GM23338 (cell line): ENCODE measurements at regions not wholly inside any gene's neighbourhood (a gene's known extent, or its start where the extent isn't known, plus 50 kb on each side); places are given as distances from the start of the nearest gene placed in this dataset.

Experiments
- ATAC-seq: fragments of 200-7000 bp; cut with Tn5 transposase; 3 replicates; pipeline ENCODE4 v1.9.1; 2020
- DNase-seq: peaks from one replicate; pipeline ENCODE4 v3.0.0-alpha.2; 2015; ENCODE audit warnings: low spot score
- H2AFZ ChIP-seq: fragments of 200-600 bp; sonication (generic); 2 replicates; pipeline ENCODE4 v1.8.0; 2016; ENCODE audit warnings: antibody characterized with exemption, mild to moderate bottlenecking, moderate library complexity
- H3F3A ChIP-seq: fragments of 200-600 bp; sonication (generic); replicated peaks from 2 replicates; pipeline ENCODE4 v1.8.0; 2017; ENCODE audit warnings: antibody characterized with exemption, mixed run types, low read depth
- H3K27ac ChIP-seq: fragments of 200-600 bp; sonication (generic); 2 replicates; pipeline ENCODE4 v1.6.1; 2016; ENCODE audit warnings: low read depth
- H3K27me3 ChIP-seq: fragments of 200-600 bp; sonication (generic); 2 replicates; pipeline ENCODE4 v1.8.0; 2016; ENCODE audit warnings: mild to moderate bottlenecking, mixed run types, moderate library complexity; ENCODE audit not compliant: insufficient read depth
- H3K36me3 ChIP-seq: fragments of 200-600 bp; sonication (generic); 2 replicates; pipeline ENCODE4 v1.8.0; 2016; ENCODE audit warnings: mild to moderate bottlenecking; ENCODE audit not compliant: insufficient read depth
- H3K4me1 ChIP-seq: fragments of 200-600 bp; sonication (generic); 2 replicates; pipeline ENCODE4 v1.8.0; 2016; ENCODE audit warnings: mild to moderate bottlenecking, moderate library complexity; ENCODE audit not compliant: insufficient read depth
- H3K4me2 ChIP-seq: fragments of 200-600 bp; sonication (generic); 2 replicates; pipeline ENCODE4 v1.7.1; 2017; ENCODE audit warnings: mixed run types
- H3K4me3 ChIP-seq: fragments of 200-600 bp; sonication (generic); 2 replicates; pipeline ENCODE4 v1.6.1; 2016; ENCODE audit warnings: mixed run types
- H3K79me2 ChIP-seq: fragments of 200-600 bp; sonication (generic); replicated peaks from 2 replicates; pipeline ENCODE4 v1.8.0; 2017; ENCODE audit warnings: mild to moderate bottlenecking; ENCODE audit not compliant: insufficient read depth
- H3K9me2 ChIP-seq: fragments of 200-600 bp; sonication (generic); 2 replicates; pipeline ENCODE4 v1.8.0; 2017; ENCODE audit not compliant: insufficient read depth
- H4K20me1 ChIP-seq: fragments of 200-600 bp; sonication (generic); replicated peaks from 2 replicates; pipeline ENCODE4 v1.8.0; 2017; ENCODE audit warnings: mild to moderate bottlenecking; ENCODE audit not compliant: insufficient read depth
- H3K27ac Mint-ChIP-seq: 2 replicates; pipeline ENCODE4 v1.8.0; 2020; ENCODE audit warnings: inconsistent platforms, mild to moderate bottlenecking, moderate library complexity, mixed read lengths
- H3K27me3 Mint-ChIP-seq: 3 replicates; pipeline ENCODE4 v1.8.0; 2022; ENCODE audit warnings: low read depth, mild to moderate bottlenecking, moderate library complexity, mixed read lengths, inconsistent platforms; ENCODE audit not compliant: insufficient read depth, poor library complexity
- H3K36me3 Mint-ChIP-seq: 3 replicates; pipeline ENCODE4 v1.8.0; 2021; ENCODE audit warnings: low read depth, mild to moderate bottlenecking, inconsistent platforms, moderate library complexity, mixed read lengths
- H3K4me1 Mint-ChIP-seq: 3 replicates; pipeline ENCODE4 v1.8.0; 2020; ENCODE audit warnings: mild to moderate bottlenecking, inconsistent platforms, mixed read lengths
- H3K4me3 Mint-ChIP-seq: 3 replicates; pipeline ENCODE4 v1.8.0; 2021; ENCODE audit warnings: moderate library complexity, mild to moderate bottlenecking, inconsistent platforms, mixed read lengths
- H3K9me3 Mint-ChIP-seq: 3 replicates; pipeline ENCODE4 v1.8.0; 2020; ENCODE audit warnings: moderate library complexity, mild to moderate bottlenecking, inconsistent platforms, mixed read lengths
- CREB1 ChIP-seq: fragments of 250-450 bp; sonication (Bioruptor Pico); IDR thresholded peaks from 2 replicates; pipeline ENCODE4 v1.5.0; 2020; ENCODE audit warnings: low read depth, mild to moderate bottlenecking, moderate library complexity
- EZH2phosphoT487 ChIP-seq: fragments of 200-600 bp; sonication (generic); IDR thresholded peaks from one replicate; pipeline ENCODE4 v1.8.1; 2018; ENCODE audit warnings: antibody characterized with exemption; ENCODE audit not compliant: unreplicated experiment
- POLR2AphosphoS5 ChIP-seq: IDR thresholded peaks from 2 replicates; pipeline ENCODE4 v1.6.1; 2016; ENCODE audit warnings: antibody characterized with exemption, low read depth
- ZNF114 ChIP-seq: fragments of 250-450 bp; sonication (Bioruptor Pico); IDR thresholded peaks from 2 replicates; pipeline ENCODE4 v1.5.0; 2020; ENCODE audit warnings: mild to moderate bottlenecking, moderate library complexity
- ZNF331 ChIP-seq: fragments of 250-450 bp; sonication (Bioruptor Pico); IDR thresholded peaks from 2 replicates; pipeline ENCODE4 v1.5.0; 2020; ENCODE audit warnings: low read depth, mild to moderate bottlenecking, moderate library complexity
- TF ChIP-seq, protein P1 (sequence below), 2 experiments: fragments of 200-600 bp in 1 of 2; sonication (generic) in 1 of 2; conservative IDR thresholded peaks; 2 replicates each; pipeline versions ENCODE4 v1.5.1 to v1.6.1; 2016 to 2017; ENCODE audit warnings: antibody characterized with exemption in 2 of 2, low read depth in 2 of 2, mild to moderate bottlenecking in 2 of 2, moderate library complexity in 1 of 2
- TF ChIP-seq, protein P2 (sequence below): fragments of 250-450 bp; sonication (Bioruptor Pico); IDR thresholded peaks from 2 replicates; pipeline ENCODE4 v1.5.0; 2020; ENCODE audit warnings: mild to moderate bottlenecking, moderate library complexity

GRCh38 chr2:223225266-223225665 is 173.3 kb downstream of the KCNE4 start:
- Histone ChIP-seq H2AFZ (no peak overlapping the region), H3K4me1 (no peaks in the 10 kb centered on the region), H3K4me2 (no peak overlapping the region), H3K79me2 (no peaks in the 10 kb centered on the region), H3K27ac (no peak overlapping the region), H4K20me1 (no peaks in the 10 kb centered on the region), H3K36me3 (no peaks in the 10 kb centered on the region), H3K4me3 (no peak overlapping the region), H3K9me2 (0 out of 2 replicates have a peak, but pooled peaks cover 11% of the 10 kb centered on the region), H3K27me3 (no peaks in the 10 kb centered on the region), H3F3A (no peaks in the 10 kb centered on the region)
- DNase-seq (no peak), ATAC-seq (no peak)
- TF ChIP-seq ZNF114 (CRISPR knock-in tag) (no peak), EZH2phosphoT487 (no peak), ZNF331 (CRISPR knock-in tag) (no peak), CREB1 (CRISPR knock-in tag) (no peak), POLR2AphosphoS5 (no peak)
- TF ChIP-seq, protein P1, sequence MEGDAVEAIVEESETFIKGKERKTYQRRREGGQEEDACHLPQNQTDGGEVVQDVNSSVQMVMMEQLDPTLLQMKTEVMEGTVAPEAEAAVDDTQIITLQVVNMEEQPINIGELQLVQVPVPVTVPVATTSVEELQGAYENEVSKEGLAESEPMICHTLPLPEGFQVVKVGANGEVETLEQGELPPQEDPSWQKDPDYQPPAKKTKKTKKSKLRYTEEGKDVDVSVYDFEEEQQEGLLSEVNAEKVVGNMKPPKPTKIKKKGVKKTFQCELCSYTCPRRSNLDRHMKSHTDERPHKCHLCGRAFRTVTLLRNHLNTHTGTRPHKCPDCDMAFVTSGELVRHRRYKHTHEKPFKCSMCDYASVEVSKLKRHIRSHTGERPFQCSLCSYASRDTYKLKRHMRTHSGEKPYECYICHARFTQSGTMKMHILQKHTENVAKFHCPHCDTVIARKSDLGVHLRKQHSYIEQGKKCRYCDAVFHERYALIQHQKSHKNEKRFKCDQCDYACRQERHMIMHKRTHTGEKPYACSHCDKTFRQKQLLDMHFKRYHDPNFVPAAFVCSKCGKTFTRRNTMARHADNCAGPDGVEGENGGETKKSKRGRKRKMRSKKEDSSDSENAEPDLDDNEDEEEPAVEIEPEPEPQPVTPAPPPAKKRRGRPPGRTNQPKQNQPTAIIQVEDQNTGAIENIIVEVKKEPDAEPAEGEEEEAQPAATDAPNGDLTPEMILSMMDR (conservative IDR thresholded peaks at IDR 0.05; ENCODE audit: low read depth in 2 of 2): no peak
- TF ChIP-seq, protein P2, sequence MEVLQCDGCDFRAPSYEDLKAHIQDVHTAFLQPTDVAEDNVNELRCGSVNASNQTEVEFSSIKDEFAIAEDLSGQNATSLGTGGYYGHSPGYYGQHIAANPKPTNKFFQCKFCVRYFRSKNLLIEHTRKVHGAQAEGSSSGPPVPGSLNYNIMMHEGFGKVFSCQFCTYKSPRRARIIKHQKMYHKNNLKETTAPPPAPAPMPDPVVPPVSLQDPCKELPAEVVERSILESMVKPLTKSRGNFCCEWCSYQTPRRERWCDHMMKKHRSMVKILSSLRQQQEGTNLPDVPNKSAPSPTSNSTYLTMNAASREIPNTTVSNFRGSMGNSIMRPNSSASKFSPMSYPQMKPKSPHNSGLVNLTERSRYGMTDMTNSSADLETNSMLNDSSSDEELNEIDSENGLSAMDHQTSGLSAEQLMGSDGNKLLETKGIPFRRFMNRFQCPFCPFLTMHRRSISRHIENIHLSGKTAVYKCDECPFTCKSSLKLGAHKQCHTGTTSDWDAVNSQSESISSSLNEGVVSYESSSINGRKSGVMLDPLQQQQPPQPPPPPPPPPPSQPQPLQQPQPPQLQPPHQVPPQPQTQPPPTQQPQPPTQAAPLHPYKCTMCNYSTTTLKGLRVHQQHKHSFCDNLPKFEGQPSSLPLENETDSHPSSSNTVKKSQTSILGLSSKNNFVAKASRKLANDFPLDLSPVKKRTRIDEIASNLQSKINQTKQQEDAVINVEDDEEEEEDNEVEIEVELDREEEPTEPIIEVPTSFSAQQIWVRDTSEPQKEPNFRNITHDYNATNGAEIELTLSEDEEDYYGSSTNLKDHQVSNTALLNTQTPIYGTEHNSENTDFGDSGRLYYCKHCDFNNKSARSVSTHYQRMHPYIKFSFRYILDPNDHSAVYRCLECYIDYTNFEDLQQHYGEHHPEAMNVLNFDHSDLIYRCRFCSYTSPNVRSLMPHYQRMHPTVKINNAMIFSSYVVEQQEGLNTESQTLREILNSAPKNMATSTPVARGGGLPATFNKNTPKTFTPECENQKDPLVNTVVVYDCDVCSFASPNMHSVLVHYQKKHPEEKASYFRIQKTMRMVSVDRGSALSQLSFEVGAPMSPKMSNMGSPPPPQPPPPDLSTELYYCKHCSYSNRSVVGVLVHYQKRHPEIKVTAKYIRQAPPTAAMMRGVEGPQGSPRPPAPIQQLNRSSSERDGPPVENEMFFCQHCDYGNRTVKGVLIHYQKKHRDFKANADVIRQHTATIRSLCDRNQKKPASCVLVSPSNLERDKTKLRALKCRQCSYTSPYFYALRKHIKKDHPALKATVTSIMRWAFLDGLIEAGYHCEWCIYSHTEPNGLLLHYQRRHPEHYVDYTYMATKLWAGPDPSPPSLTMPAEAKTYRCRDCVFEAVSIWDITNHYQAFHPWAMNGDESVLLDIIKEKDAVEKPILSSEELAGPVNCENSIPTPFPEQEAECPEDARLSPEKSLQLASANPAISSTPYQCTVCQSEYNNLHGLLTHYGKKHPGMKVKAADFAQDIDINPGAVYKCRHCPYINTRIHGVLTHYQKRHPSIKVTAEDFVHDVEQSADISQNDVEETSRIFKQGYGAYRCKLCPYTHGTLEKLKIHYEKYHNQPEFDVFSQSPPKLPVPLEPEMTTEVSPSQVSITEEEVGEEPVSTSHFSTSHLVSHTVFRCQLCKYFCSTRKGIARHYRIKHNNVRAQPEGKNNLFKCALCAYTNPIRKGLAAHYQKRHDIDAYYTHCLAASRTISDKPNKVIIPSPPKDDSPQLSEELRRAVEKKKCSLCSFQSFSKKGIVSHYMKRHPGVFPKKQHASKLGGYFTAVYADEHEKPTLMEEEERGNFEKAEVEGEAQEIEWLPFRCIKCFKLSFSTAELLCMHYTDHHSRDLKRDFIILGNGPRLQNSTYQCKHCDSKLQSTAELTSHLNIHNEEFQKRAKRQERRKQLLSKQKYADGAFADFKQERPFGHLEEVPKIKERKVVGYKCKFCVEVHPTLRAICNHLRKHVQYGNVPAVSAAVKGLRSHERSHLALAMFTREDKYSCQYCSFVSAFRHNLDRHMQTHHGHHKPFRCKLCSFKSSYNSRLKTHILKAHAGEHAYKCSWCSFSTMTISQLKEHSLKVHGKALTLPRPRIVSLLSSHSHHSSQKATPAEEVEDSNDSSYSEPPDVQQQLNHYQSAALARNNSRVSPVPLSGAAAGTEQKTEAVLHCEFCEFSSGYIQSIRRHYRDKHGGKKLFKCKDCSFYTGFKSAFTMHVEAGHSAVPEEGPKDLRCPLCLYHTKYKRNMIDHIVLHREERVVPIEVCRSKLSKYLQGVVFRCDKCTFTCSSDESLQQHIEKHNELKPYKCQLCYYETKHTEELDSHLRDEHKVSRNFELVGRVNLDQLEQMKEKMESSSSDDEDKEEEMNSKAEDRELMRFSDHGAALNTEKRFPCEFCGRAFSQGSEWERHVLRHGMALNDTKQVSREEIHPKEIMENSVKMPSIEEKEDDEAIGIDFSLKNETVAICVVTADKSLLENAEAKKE: no peak
- Mint-ChIP-seq H3K9me3 (no peaks in the 10 kb centered on the region), H3K36me3 (no peaks in the 10 kb centered on the region), H3K4me1 (peaks cover 8% of the 10 kb centered on the region), H3K27ac (no peak overlapping the region), H3K4me3 (no peak overlapping the region), H3K27me3 (no peaks in the 10 kb centered on the region)
